RWPE1 (cell line): ENCODE measurements at regions not wholly inside any gene's neighbourhood (a gene's known extent, or its start where the extent isn't known, plus 50 kb on each side); places are given as distances from the start of the nearest gene placed in this dataset.

Source experiments
- CTCF ChIA-PET: fragments of 350-600 bp; sonication (Branson Sonifier 250); formaldehyde crosslinking; extraction: SDS; loops from one replicate; lab custom pipeline; 2021; lab: Yijun Ruan, JAX
- POLR2A ChIA-PET: fragments of 400-600 bp; formaldehyde crosslinking; extraction: SDS; loops from one replicate; lab custom pipeline; 2020; ENCODE audit warnings: antibody characterized with exemption; ENCODE audit not compliant: low non-redundant PET; lab: Yijun Ruan, JAX
- DNase-seq: peaks from one replicate; pipeline ENCODE4 v3.0.0; 2012; ENCODE audit warnings: low spot score
- H3K27ac ChIP-seq: fragments of 450-650 bp; 2 replicates; pipeline ENCODE4 v1.5.1; 2017
- CTCF ChIP-seq: fragments of 450-650 bp; conservative IDR thresholded peaks from 2 replicates; pipeline ENCODE4 v1.5.1; 2017; ENCODE audit warnings: low read depth, mild to moderate bottlenecking

DNA sequence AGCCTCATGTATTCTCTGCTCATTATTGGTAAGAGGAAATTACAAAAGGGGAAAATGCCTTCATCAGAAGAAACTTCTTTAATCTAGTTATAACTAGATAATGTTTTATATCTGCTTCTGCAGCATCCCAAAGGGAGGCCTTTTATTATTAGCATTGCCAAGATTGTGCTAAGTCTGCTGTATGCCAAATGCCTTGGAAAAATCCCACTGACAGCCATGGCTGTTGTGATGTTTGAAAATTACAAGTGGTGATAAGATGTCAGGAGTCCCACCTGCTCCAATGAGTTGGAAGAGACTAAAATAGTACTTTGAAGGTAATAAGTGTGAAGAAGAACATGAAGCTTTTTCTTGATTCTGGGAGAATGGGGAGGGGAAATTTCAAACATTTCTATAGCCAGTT, 345.0 kb downstream of the GABRB2 start:
- no peak for TF ChIP-seq CTCF
- no peak overlapping the region for H3K27ac ChIP-seq
- no peak for DNase-seq
- POLR2A ChIA-PET = no interaction called here
- CTCF ChIA-PET = no interaction called here

DNA sequence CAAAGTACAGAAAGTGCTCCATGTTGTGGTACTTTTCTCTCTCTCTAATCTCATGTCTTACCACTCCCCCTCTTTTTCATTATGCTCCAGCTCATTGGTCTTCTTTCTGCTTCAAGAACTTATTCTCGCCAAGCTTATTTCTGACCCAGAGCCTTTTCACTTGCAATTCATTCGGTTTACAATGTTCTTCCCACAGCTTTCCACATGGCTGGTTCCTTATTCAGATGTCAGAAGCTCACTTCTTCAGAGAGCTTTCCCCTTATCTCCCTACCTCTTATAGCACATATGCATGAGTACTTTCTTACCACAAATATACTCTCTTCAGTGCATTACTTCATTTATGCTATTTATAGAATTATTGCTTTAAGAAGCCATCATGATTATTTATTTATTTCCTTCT, 338.8 kb upstream of the ATP10B start:
- no peak overlapping the region for H3K27ac ChIP-seq
- TF ChIP-seq CTCF = no peak
- ChIA-PET CTCF (no interaction called here), POLR2A (no interaction called here)
- no peak for DNase-seq

DNA sequence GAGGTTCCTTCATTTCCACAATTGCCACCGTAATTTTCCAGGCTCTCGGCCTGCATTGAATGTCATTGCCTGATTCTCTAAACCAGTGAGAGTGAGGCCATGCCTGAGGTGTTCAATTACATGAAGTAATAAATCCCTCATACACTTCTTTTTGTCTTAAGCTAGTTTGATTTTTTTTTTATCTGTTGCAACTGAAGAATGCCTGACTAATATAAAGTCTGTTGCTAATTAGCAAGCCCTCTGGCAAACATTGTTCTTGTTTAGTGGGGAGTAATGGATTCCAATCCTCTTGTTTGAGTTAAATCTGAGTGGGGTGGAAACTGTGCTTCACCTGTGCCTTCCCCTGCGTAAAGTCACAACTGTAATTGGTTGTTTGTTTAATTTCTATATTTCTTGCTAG, 338.1 kb upstream of the ATP10B start:
- H3K27ac ChIP-seq = no peak overlapping the region
- POLR2A ChIA-PET = no interaction called here
- CTCF ChIA-PET = no interaction called here
- no peak for TF ChIP-seq CTCF
- no peak for DNase-seq

DNA sequence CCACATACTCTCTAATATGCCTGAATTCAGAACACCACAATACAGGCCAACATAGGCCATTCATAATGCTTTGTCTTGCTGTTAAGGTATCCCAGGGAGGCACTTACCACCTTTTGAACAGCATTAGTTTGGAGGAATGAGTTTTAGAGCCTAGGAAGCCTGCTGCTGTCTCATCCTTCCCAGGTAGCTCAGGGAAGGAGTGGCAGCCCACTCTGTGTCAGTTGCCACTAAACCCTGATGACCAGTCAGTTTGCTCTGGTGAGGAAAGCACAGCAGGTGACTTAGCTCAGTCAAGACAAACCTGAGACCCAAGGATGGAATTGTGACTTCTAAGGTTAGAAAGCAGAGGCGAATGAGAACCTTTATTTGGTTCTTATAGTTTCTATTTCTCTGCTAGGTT, 337.4 kb upstream of the ATP10B start:
- ChIA-PET CTCF (no interaction called here), POLR2A (no interaction called here)
- H3K27ac ChIP-seq = no peak overlapping the region
- no peak for DNase-seq
- no peak for TF ChIP-seq CTCF

- CTCF ChIA-PET = no interaction called here
- POLR2A ChIA-PET = no interaction called here
Measured at GRCh38 chr5:161183559-161183958, 331.5 kb upstream of the ATP10B start.

GRCh38 chr5:161176221-161176620, 324.2 kb upstream of the ATP10B start:
- CTCF ChIA-PET = no interaction called here
- TF ChIP-seq CTCF = no peak
- POLR2A ChIA-PET = no interaction called here
- DNase-seq = no peak
- H3K27ac ChIP-seq = no peak overlapping the region

More at GRCh38 chr5:161183559-161183958, 331.5 kb upstream of the ATP10B start:
- no peak overlapping the region for H3K27ac ChIP-seq
- no peak for TF ChIP-seq CTCF
- no peak for DNase-seq

DNA sequence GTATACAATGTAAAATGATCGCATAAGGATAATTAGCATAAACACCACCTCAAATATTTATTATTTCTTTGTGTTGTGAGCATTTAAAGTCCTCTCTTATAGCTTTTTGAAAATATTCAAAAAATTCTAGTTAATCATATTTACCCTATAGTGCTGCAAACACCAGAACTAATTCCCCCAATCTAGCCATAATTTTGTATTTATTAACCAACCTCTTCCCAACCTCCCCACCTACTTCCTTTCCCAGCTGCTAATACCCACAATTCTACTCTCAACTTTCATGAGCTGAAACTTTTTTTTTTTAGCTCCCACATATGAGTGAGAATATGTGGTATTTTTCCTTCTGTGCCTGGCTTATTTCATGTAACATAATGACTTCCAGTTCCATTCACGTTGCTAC, 317.8 kb upstream of the ATP10B start:
- ChIA-PET POLR2A (no interaction called here), CTCF (no interaction called here)
- TF ChIP-seq CTCF = no peak
- no peak for DNase-seq
- no peak overlapping the region for H3K27ac ChIP-seq
